Muscle layer of colon (tissue), 2 donors: ENCODE measurements at regions not wholly inside any gene's neighbourhood (a gene's known extent, or its start where the extent isn't known, plus 50 kb on each side); places are given as distances from the start of the nearest gene placed in this dataset.

Experiments
- H3K27ac ChIP-seq: one replicate; pipeline ENCODE4 v1.7.0; 2013; ENCODE audit warnings: low read depth, mild to moderate bottlenecking, low read length, moderate library complexity
- H3K27me3 ChIP-seq, 2 donors: one replicate each; pipeline ENCODE4 v1.7.0; 2013; ENCODE audit warnings: low read length in 2 of 2, mild to moderate bottlenecking in 2 of 2; ENCODE audit not compliant: insufficient read depth in 2 of 2, control insufficient read depth in 1 of 2
- H3K36me3 ChIP-seq: one replicate; pipeline ENCODE4 v1.7.0; 2013; ENCODE audit warnings: mild to moderate bottlenecking, low read length; ENCODE audit not compliant: insufficient read depth
- H3K4me1 ChIP-seq: one replicate; pipeline ENCODE4 v1.7.0; 2013; ENCODE audit warnings: mild to moderate bottlenecking, low read length; ENCODE audit not compliant: insufficient read depth
- H3K4me3 ChIP-seq, 2 donors: one replicate each; pipeline ENCODE4 v1.7.0; 2013; ENCODE audit warnings: low read length in 2 of 2, low read depth in 1 of 2, mild to moderate bottlenecking in 1 of 2, moderate library complexity in 1 of 2
- H3K9ac ChIP-seq: one replicate; pipeline ENCODE4 v1.7.0; 2013; ENCODE audit warnings: low read length
- H3K9me3 ChIP-seq: one replicate; pipeline ENCODE4 v1.7.0; 2013; ENCODE audit warnings: mild to moderate bottlenecking, low read length
- donor health status: abdominal sarcoma.
- donor health status: Adenocarcinoma of cecum.

GRCh38 chr9:89698411-89699005, 93.7 kb downstream of the GADD45G start:
- Histone ChIP-seq H3K36me3 (no peaks in the 10 kb centered on the region), H3K4me1 (no peaks in the 10 kb centered on the region)

GRCh38 chr9:89699646-89700045, 94.8 kb downstream of the GADD45G start:
- Histone ChIP-seq H3K4me3 (no peak overlapping the region), H3K36me3 (no peaks in the 10 kb centered on the region), H3K27ac (no peak overlapping the region), H3K9me3 (no peaks in the 10 kb centered on the region), H3K27me3 (no peaks in the 10 kb centered on the region), H3K4me1 (no peaks in the 10 kb centered on the region), H3K9ac (no peak overlapping the region)

More at GRCh38 chr9:89698411-89699005, 93.7 kb downstream of the GADD45G start:
- Histone ChIP-seq H3K4me3 (no peak overlapping the region), H3K27ac (no peak overlapping the region), H3K9me3 (no peaks in the 10 kb centered on the region), H3K9ac (no peak overlapping the region), H3K27me3 (no peaks in the 10 kb centered on the region)

GRCh38 chr9:89701221-89701798, 96.5 kb downstream of the GADD45G start:
- Histone ChIP-seq H3K9ac (no peak overlapping the region), H3K4me3 (no peak overlapping the region), H3K27ac (no peak overlapping the region)

GRCh38 chr9:89702401-89702800, 97.6 kb downstream of the GADD45G start:
- H3K27me3 ChIP-seq: no peaks in the 10 kb centered on the region
- no peak overlapping the region for H3K27ac ChIP-seq
- no peak overlapping the region for H3K4me3 ChIP-seq
- no peaks in the 10 kb centered on the region for H3K9me3 ChIP-seq
- no peaks in the 10 kb centered on the region for H3K4me1 ChIP-seq
- H3K9ac ChIP-seq: no peak overlapping the region
- no peaks in the 10 kb centered on the region for H3K36me3 ChIP-seq

More at GRCh38 chr9:89701221-89701798, 96.5 kb downstream of the GADD45G start:
- Histone ChIP-seq H3K36me3 (no peaks in the 10 kb centered on the region), H3K9me3 (no peaks in the 10 kb centered on the region), H3K4me1 (no peaks in the 10 kb centered on the region), H3K27me3 (no peaks in the 10 kb centered on the region)

GRCh38 chr9:89705651-89706050, 100.8 kb downstream of the GADD45G start:
- Histone ChIP-seq H3K4me3 (no peak overlapping the region), H3K4me1 (no peaks in the 10 kb centered on the region)

GRCh38 chr9:89706086-89706485, 101.3 kb downstream of the GADD45G start:
- Histone ChIP-seq H3K27ac (no peak overlapping the region), H3K27me3 (no peaks in the 10 kb centered on the region), H3K4me1 (no peaks in the 10 kb centered on the region), H3K36me3 (no peaks in the 10 kb centered on the region), H3K9ac (no peak overlapping the region), H3K9me3 (no peaks in the 10 kb centered on the region), H3K4me3 (no peak overlapping the region)

More at GRCh38 chr9:89705651-89706050, 100.8 kb downstream of the GADD45G start:
- Histone ChIP-seq H3K27ac (no peak overlapping the region), H3K36me3 (no peaks in the 10 kb centered on the region), H3K27me3 (no peaks in the 10 kb centered on the region), H3K9me3 (no peaks in the 10 kb centered on the region), H3K9ac (no peak overlapping the region)

- H3K4me3 ChIP-seq: no peak overlapping the region
- no peaks in the 10 kb centered on the region for H3K9me3 ChIP-seq
- H3K27me3 ChIP-seq: no peaks in the 10 kb centered on the region
- no peaks in the 10 kb centered on the region for H3K4me1 ChIP-seq
- H3K27ac ChIP-seq: no peak overlapping the region
- H3K36me3 ChIP-seq: no peaks in the 10 kb centered on the region
- H3K9ac ChIP-seq: no peak overlapping the region
Observed at GRCh38 chr9:89706731-89707191, 101.9 kb downstream of the GADD45G start.

GRCh38 chr9:89710697-89711096, 105.9 kb downstream of the GADD45G start:
- H3K9ac ChIP-seq: no peak overlapping the region
- no peaks in the 10 kb centered on the region for H3K27me3 ChIP-seq
- H3K4me1 ChIP-seq: no peaks in the 10 kb centered on the region
- H3K36me3 ChIP-seq: no peaks in the 10 kb centered on the region
- H3K9me3 ChIP-seq: no peaks in the 10 kb centered on the region
- no peak overlapping the region for H3K27ac ChIP-seq
- H3K4me3 ChIP-seq: no peak overlapping the region

GRCh38 chr9:89711866-89712265, 107.1 kb downstream of the GADD45G start:
- H3K36me3 ChIP-seq: no peaks in the 10 kb centered on the region
- no peaks in the 10 kb centered on the region for H3K27me3 ChIP-seq
- no peak overlapping the region for H3K9ac ChIP-seq
- no peaks in the 10 kb centered on the region for H3K9me3 ChIP-seq
- no peaks in the 10 kb centered on the region for H3K4me1 ChIP-seq
- H3K4me3 ChIP-seq: no peak overlapping the region
- H3K27ac ChIP-seq: no peak overlapping the region

GRCh38 chr9:89712283-89712682, 107.5 kb downstream of the GADD45G start:
- no peaks in the 10 kb centered on the region for H3K9me3 ChIP-seq
- H3K4me1 ChIP-seq: no peaks in the 10 kb centered on the region
- H3K27ac ChIP-seq: no peak overlapping the region
- no peak overlapping the region for H3K9ac ChIP-seq
- H3K4me3 ChIP-seq: no peak overlapping the region
- no peaks in the 10 kb centered on the region for H3K36me3 ChIP-seq
- no peaks in the 10 kb centered on the region for H3K27me3 ChIP-seq

GRCh38 chr9:89714321-89714720, 109.5 kb downstream of the GADD45G start:
- Histone ChIP-seq H3K36me3 (no peaks in the 10 kb centered on the region), H3K4me1 (no peaks in the 10 kb centered on the region), H3K27me3 (no peaks in the 10 kb centered on the region), H3K9me3 (no peaks in the 10 kb centered on the region), H3K27ac (no peak overlapping the region), H3K4me3 (no peak overlapping the region), H3K9ac (no peak overlapping the region)

GRCh38 chr9:89715318-89715858, 110.6 kb downstream of the GADD45G start:
- no peaks in the 10 kb centered on the region for H3K36me3 ChIP-seq
- no peaks in the 10 kb centered on the region for H3K27me3 ChIP-seq
- H3K4me3 ChIP-seq: no peak overlapping the region
- H3K9ac ChIP-seq: no peak overlapping the region
- no peak overlapping the region for H3K27ac ChIP-seq
- no peaks in the 10 kb centered on the region for H3K4me1 ChIP-seq
- no peaks in the 10 kb centered on the region for H3K9me3 ChIP-seq
